HG03196 (cell line): ENCODE measurements at regions not wholly inside any gene's neighbourhood (a gene's known extent, or its start where the extent isn't known, plus 50 kb on each side); places are given as distances from the start of the nearest gene placed in this dataset.
"Not testable (repeated sequence)": the region's sequence is repeated elsewhere in the genome, so short reads cannot be mapped to it uniquely, and the experiment has no call there.

Experiments
- ATAC-seq: cut with Tn5 transposase; IDR thresholded peaks from one replicate; pipeline ENCODE4 v1.9.1; 2021; ENCODE audit not compliant: unreplicated experiment

DNA sequence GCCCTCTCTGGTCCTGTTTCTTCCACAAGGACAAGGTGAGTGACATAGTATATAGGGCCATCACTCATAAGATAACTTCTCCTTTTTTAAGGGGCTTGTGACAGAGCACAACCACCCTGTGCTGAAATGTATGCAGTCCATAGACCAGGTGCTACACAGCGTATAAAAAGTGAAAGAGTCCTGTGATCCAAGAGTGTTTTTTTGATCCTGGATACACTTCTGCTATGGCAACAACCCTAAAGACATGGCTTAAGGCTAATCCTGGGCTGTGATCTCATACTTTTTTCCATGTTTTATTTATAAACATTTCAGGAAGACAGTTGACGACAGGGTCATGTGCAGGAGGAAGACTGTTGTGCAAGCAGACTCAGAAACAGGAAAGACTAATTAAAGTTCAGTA, 400.5 kb upstream of the TCF4 start:
- no peak for ATAC-seq

DNA sequence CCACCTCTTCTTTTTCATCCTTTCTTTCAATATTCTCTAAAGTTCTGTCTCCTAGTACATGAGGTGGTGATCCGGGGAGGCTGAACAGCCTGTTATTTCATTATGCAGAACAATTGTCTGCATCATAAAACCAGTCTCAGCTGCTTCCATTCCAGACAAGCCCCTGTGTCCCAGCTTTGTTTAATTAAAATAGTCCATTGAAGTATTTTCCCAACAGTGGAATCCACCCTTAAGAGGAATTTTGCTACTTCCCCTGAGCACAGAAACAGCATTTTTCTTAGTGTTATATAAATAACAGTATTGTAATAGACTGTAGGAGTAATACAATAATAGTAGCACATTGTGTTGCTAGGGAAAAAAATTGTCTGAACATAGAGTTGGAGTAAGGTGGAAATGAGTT, 395.4 kb upstream of the TCF4 start:
- ATAC-seq: no peak

DNA sequence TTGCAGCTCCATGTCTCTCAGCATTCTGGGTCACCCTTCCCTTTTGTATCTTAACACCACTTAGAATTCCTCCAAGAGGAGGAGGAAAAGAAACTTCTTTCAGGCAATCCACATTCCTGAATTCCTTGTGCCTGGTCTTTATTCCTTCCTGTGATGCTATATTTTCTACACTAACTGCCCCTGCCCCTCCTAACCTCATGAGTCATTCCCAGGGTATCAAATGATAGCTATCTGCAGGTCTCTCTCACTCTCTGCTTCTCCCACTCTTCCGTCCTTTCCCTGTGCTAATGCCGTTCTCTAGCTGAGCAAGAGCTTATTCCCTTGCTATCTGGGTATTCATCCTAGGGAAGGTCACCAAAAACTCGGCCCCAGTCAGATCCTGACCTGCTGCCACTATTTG, 395.0 kb upstream of the TCF4 start:
- ATAC-seq: no peak

DNA sequence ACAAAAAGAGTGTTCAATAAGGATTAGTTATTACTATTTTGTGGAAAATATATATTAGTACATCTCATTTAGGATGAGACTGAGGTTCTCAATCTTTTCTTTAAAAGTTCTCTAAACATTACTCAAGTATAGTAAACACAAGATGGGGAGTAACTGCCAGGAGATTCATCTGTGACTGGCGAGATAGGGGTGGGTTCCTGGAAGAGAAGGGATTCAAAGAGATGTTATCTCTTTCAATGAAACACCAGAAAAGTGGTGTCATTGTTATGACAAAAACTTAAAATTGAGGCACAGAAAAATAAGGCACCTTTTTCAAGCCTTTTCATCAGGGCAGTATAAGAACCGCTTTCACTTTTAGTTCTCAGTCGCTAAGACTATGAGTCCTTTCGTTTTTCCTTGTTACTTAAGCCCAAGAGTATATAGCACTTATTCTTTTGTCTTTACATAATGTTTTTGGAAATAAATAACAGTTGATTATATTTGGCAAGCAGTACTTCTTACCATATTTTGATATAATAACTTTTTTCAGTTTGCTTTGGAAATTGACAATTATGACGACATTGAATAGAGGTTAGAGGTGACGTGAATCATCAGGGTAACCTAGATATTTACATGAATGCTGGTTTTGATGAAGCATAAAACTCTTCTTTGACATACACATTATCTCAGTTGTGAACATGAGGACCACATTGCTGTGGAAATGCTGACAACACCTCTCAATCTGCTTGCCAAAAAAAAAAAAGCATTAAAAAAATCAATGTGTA, 393.9 kb upstream of the TCF4 start:
- ATAC-seq: no peak

DNA sequence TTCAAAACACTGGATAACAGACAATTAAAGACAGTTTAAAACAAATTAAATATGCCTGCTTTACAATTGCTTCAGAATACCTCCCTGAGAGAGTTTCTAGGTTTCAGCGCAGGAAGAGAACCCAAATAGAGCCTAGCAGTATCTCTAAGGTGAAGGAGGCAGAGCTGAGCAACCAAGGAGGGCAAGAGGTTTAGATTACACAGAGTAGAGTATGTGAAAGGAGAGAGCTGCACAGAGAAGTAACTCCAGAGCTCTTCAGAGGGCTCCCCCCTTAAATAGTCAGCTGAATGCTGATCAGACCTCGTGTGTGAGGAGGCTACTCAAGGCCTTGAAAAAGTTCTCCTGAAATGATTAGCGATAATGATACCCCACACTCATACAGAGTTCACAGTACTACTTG, 386.5 kb upstream of the TCF4 start:
- no peak for ATAC-seq

DNA sequence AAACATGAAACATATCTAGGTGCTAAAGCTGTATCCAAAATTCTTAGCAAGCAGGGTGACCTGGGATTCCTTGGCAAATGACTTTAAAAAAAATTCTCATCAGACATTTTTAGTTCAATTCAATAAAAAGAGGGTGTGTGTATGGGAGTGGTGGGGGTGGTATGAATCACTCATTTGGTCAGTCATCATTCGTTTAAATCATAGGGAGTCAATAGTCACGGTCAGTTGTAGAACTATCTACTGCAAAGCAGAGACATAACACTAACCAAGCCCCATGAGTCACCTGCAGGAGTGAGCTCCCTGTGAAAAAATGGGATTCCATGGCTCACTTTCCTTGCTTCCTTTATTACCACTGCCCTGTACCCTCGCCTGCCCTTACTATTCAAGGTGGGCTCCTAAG, 380.6 kb upstream of the TCF4 start:
- no peak for ATAC-seq

DNA sequence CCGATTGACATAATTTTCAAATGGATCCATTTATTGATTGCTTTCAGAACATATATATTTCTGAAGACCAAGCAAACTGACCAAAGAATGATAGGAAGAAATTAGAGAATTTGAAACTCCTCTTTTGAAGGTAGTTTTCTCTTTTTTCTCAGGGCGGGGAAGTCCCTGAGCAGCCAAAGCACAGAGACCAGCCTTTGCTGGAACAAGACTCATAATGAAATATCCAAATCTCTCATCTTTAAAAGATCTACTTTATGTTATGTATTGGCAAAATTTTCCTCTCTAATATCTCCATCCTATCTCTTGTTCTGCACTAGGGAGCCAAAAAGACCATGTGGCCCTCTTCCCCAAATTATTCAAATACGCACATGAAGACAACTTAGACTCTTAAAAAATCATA, 379.0 kb upstream of the TCF4 start:
- no peak for ATAC-seq

DNA sequence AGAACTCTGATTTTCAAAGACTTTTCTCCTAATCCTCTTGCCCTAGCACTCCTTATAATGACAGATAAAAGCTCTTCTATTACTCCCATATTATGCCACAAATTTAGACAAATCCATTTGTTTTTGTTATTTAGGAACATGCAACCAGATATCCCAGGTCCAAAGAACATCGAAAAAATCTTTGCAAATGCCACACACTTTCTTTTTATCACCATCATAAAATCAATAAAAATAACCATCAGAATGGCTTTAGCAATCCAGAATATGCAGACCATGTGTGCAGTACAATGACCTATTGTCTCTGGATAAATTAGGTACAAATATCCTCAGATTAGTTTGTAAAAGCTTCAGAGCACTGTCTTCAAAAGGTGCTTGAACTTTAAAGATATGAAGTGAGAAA, 376.2 kb upstream of the TCF4 start:
- no peak for ATAC-seq

DNA sequence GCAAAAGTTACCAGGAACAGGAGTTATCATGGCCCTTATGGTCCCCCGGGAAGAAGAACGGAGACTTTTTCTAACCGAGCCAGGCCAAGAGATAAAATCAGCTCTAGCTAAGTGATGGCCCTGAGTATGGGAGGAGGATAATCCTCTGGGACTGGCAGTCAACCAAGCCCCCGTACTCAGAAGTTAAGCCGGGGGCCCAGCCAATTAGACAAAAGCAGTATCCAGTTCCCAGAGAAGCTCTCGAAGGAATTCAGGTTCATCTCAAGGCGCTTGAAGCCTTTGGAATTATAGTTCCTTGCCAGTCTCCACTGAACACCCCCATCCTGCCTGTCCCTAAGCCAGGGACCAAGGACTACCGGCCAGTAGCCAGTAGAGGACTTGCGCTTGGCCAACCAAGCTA, 365.3 kb upstream of the TCF4 start:
- no peak for ATAC-seq

DNA sequence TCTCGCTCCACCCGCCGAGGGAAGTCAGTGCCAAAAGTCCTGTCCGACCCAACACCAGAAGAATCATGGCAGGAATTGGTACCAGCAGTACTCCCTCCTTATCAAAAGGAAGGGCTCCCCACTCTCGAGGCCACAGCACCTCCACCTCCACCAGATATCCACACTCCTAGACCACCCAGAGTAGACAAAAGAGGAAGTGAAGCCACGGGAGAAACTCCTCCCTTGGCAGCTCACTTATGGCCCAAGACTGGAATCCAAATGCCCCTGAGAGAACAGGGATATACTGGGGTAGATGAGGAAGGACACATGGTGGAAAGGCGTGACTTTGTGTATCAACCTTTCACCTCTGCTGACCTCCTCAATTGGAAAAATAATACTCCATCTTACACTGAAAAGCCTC, 363.7 kb upstream of the TCF4 start:
- not testable (repeated sequence) for ATAC-seq

DNA sequence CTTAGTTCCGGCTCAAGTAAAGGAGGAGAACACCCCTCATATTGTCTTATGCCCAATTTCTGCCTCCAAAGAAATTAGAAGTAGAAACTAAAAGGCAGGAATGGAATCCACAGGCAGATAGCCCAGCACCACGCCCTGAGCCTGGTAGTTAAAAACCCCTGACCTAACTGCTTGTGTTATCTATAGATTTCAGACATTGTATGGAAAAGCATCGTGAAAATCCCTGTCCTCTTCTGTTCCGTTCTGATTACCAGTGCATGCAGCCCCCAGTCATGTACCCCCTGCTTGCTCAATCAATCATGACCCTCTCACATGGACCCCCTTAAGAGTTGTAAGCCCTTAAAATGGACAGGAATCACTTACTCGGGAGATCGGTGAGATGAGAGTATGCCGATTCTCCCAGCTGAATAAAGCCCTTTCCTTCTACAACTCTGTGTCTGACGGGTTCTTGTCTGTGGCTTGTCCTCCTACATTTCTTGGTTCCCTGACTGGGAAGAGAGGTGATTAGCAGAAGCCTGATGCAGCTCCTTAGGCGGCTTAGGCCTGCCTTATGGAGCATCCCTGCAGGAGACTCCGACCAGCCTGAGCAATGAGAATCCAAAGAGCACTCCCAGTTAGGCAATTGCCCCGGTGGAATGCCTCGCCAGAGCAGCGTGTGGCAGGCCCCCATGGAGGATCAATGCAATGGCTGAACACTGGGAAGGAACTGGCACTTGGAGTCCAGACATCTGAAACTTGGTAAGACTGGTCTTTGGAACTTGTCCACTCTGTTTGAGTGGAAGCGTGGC, 362.6 kb upstream of the TCF4 start:
- ATAC-seq: no peak

DNA sequence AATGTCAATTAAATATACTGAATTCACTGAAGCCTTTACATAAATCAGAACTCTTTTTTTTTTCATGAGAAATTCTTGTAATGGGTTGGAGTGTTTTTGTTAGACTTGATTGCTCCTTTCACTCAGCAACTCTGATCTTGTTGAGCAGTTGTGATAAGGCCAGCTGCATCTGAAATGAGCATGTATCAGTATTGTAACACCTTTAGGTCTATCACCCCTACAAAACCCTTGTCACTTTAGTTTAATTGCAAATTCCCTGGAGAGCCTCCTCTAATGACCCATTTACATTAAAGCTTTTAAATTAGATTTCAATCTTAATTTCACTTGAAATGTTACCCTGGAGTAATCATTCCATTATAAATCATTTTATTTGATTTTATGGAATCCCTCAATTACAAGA, 346.8 kb upstream of the TCF4 start:
- ATAC-seq: no peak

DNA sequence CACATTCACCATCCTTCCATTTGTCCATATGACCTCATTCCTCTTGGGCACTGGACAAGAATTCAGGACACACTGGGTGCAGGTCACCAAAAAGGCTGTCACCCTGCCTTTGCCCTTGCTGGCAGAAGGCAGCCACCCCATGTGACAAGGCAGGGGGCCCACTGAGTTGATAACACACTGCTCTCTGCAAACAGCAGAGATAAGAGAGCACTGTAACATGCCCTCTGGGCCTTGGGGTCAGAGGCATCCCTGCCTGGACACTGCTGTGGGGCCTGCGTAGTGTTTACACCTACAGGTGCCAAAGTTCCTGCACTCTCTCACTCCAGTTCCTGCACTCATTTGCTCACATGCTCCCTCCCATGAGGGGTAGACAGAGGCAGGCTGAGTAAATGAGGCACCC, 344.7 kb upstream of the TCF4 start:
- no peak for ATAC-seq

DNA sequence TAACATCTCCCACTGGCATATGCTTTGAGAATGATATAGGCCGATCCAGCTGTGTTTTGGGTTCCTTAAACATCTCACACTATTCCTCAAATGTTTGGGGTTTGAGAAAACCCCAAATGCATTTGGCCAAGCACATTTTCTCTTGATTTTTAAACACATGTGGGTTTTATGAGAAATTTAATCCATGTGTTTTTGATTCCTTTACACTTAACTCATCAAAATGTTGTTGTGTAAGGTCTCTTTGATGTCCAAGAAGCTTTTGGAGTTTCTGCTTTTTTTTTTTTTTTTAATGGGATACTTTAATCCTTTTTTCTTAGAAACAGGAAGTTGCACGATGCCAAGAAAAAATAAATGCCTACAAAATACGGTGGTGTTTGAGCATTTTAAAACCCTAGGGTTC, 339.8 kb upstream of the TCF4 start:
- ATAC-seq: no peak

DNA sequence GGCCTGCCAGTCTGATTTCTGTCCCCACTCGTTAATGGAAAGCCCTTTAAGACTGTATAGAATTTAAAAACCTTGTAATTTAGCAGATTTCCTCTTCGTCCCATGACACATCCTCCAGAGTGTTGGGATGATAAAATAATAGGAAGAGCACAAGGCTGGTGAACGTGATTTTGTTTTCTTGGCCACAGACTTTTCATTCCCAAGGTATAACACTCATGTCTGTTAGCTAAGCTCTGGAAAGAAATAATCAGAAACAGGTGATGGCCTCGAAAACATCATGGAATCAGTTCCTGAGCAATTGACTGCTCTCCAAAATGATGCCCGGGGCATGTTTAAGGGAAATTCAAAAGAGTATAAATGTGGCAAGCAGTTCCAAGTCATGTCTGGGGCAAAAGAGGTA, 337.8 kb upstream of the TCF4 start:
- ATAC-seq: no peak

DNA sequence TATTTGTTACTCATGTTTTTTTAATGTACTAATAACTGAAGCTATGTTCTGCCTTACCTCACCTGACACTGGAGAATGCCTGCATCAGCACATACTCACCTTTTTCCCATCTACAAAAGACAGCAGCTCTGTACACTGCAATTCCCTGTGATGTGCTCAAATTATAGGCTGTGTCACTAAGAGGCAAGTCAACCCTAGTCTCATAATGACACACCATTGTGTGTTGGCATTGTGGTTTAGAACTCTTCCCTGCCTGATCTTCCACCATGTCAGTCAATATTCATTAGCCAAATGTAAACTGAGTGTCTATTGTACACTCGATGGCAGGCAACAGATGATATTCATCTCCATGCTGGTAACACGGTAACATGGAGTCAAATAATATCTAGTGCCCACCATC, 332.1 kb upstream of the TCF4 start:
- no peak for ATAC-seq

DNA sequence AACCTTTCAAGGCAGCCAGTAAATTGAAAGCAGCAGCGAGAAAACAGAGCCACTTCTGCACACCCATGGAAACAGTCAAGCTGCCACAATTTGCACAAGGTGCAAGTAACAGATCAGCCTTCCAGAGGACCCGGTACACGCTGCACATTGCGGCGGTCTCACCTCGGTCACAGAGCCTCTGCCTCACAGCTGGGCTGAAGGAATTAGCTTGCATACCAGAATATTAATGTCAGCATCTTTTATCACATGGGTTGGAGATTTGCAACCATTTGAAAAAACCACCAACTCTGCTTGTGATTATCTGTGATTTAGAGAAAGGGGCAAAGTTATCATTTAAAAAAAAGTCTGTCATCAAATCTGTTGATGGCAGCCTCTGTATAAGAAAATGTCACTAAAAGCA, 330.5 kb upstream of the TCF4 start:
- ATAC-seq: no peak

DNA sequence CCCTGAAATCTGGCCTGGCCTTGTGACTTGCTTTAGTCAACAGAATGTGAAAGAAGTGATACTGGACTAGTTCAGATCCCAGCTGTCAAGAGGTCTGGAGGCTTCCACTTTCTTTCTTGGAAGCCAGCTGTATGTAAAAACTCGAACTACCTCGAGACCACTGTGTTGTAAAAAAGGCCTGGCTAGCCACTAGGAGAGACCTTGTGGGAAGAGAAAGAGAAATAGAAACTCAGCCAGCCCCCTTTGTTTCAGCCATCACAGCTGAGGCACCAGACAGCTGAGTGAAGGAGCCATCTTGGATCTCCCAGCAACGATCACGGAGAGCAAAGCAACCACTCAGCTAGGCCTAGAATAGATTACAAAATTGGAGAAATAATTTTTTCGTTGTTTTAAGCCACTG, 324.9 kb upstream of the TCF4 start:
- ATAC-seq: no peak

DNA sequence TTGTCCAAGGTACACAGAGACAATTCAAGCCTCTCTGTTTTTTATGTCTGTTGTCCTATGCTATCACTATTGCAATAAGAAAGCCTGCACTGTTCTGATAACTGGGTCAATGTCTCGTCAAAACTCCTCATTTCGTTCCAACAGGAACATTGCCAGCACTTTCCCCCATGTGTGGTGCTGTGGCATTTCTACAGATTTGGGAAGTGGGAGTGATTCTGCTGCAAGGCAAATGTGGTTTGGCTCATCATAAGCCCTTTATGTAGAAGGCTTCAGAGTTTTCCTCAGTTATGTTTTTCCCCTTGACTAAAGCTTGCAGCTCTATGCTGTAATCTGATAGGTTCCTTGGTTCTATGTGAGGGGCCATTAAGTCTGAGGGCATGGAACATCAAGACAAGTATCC, 324.1 kb upstream of the TCF4 start:
- ATAC-seq: no peak

DNA sequence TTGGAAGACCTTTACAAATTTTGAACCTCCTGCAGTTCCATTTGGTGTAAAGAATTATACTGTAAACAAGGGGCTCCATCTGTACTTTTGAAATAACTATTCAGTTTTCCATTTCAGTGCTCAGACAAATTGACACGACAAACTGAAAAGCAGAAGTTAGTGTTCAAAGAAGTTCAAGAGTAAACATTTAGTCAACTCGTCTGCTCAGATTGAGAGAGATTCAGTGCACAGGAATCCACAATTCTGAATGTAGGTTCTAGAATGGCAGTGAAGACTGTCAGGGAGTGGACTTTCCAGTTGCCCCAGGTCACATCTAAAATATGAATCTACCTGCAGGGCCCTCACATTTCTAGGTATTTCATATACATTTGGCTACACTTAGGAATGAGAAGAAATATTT, 322.3 kb upstream of the TCF4 start:
- ATAC-seq: no peak

DNA sequence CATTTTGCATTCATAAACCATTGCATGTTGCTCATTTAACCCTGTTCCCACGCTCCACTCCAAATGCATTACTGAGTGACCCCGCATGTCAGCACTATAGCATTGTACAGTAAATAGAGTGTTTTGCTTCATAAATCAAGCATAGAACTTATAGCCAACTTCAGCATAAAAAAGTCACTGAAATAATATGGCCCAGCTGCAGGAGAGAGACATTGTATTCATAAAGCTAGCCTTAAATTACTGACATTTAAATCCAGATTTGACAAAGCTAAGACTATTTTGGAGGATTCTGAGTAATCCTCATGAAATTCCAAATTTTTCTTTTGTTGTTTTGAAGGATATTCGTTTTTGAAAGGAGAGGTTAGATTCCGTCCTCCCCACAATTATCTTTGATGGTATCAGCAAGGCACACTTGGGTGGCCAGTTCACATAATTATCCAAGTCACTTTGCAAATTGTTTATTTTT, 320.9 kb upstream of the TCF4 start:
- no peak for ATAC-seq

DNA sequence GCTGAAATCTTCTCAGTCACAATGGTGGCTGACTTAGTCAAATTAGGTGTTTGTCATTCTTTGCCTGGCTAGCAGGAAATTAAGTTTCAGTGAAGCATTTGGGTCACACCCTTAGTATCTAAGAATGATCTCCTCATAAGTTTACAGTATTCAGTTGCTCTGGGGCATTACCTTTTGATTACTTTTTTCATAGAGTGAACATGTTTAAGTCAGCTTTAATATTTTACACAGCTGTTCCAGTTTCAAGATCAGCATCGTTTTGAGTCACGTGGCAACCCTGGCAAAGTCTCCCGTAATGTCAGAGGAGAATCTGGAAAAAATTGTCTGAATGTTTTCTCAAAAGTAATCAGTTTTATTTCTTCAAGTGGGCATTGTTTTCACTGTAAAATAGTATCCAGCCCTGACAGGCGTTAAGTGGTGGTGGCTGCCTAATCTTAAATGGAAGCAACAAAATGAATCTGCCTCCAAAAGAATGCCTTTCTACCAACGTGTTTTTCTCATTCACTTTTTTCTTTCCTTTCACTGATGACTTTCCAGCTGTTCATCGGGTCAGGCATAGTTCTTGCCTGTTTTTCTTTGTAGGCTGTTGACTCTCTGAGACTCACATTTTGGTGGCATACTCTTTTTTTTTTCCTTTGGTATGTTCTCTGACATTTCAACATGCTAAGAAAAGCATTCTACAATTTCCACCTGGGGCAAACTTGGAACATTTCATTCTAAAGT, 319.6 kb upstream of the TCF4 start:
- ATAC-seq: no peak
